ENCODE measurements at regions not wholly inside any gene's neighbourhood (a gene's known extent, or its start where the extent isn't known, plus 50 kb on each side); places are given as distances from the start of the nearest gene placed in this dataset.

GRCh38 chrX:124238268-124238667, 94.2 kb upstream of the TEX13D start:
- intact Hi-C loops (cut with DNase I): no loop called here
- Histone ChIP-seq H3K9me3 (no peaks in the 10 kb centered on the region), H3K4me3 (no peak overlapping the region), H3K36me3 (no peaks in the 10 kb centered on the region), H3K4me1 (no peaks in the 10 kb centered on the region), H3K27me3 (ENCODE audit: low read depth) (no peaks in the 10 kb centered on the region), H3K27ac (no peak overlapping the region)
- no peak for ATAC-seq
- TF ChIP-seq CTCF (IDR thresholded peaks at IDR 0.05): no peak
- no peak for DNase-seq

- no peak for DNase-seq
Observed at GRCh38 chrX:124239324-124239723, 93.1 kb upstream of the TEX13D start.

GRCh38 chrX:124239911-124240310, 92.5 kb upstream of the TEX13D start:
- no peak overlapping the region for H3K27ac ChIP-seq
- no peak for DNase-seq
- intact Hi-C loops (cut with DNase I): no loop called here
- H3K4me3 ChIP-seq: no peak overlapping the region
- H3K27me3 ChIP-seq (ENCODE audit: low read depth): no peaks in the 10 kb centered on the region
- TF ChIP-seq CTCF (IDR thresholded peaks at IDR 0.05): no peak
- ATAC-seq: no peak
- no peaks in the 10 kb centered on the region for H3K4me1 ChIP-seq
- no peaks in the 10 kb centered on the region for H3K9me3 ChIP-seq
- H3K36me3 ChIP-seq: no peaks in the 10 kb centered on the region

More at GRCh38 chrX:124239324-124239723, 93.1 kb upstream of the TEX13D start:
- H3K4me3 ChIP-seq: no peak overlapping the region
- no peaks in the 10 kb centered on the region for H3K36me3 ChIP-seq
- ATAC-seq: no peak
- no peaks in the 10 kb centered on the region for H3K27me3 ChIP-seq (ENCODE audit: low read depth)
- no peak overlapping the region for H3K27ac ChIP-seq
- H3K4me1 ChIP-seq: no peaks in the 10 kb centered on the region
- no peak for TF ChIP-seq CTCF (IDR thresholded peaks at IDR 0.05)
- intact Hi-C loops (cut with DNase I): no loop called here
- no peaks in the 10 kb centered on the region for H3K9me3 ChIP-seq

- H3K4me3 ChIP-seq: no peak overlapping the region
- H3K36me3 ChIP-seq: no peaks in the 10 kb centered on the region
- H3K9me3 ChIP-seq: no peaks in the 10 kb centered on the region
- no peak overlapping the region for H3K27ac ChIP-seq
- no peak for TF ChIP-seq CTCF (IDR thresholded peaks at IDR 0.05)
- H3K4me1 ChIP-seq: no peaks in the 10 kb centered on the region
- no peak for ATAC-seq
- DNase-seq: no peak
- no peaks in the 10 kb centered on the region for H3K27me3 ChIP-seq (ENCODE audit: low read depth)
- intact Hi-C loops (cut with DNase I): no loop called here
Observed at GRCh38 chrX:124240422-124240821, 92.0 kb upstream of the TEX13D start.

GRCh38 chrX:124242131-124242530, 90.3 kb upstream of the TEX13D start:
- Histone ChIP-seq H3K27ac (no peak overlapping the region), H3K4me3 (no peak overlapping the region), H3K36me3 (no peaks in the 10 kb centered on the region), H3K9me3 (no peaks in the 10 kb centered on the region), H3K27me3 (ENCODE audit: low read depth) (no peaks in the 10 kb centered on the region), H3K4me1 (no peaks in the 10 kb centered on the region)
- intact Hi-C loops (cut with DNase I): no loop called here
- TF ChIP-seq CTCF (IDR thresholded peaks at IDR 0.05): no peak
- ATAC-seq (no peak), DNase-seq (no peak)

- DNase-seq: no peak
- Histone ChIP-seq H3K4me1 (no peaks in the 10 kb centered on the region), H3K27me3 (ENCODE audit: low read depth) (no peaks in the 10 kb centered on the region), H3K27ac (no peak overlapping the region), H3K36me3 (no peaks in the 10 kb centered on the region), H3K4me3 (no peak overlapping the region), H3K9me3 (no peaks in the 10 kb centered on the region)
- no peak for ATAC-seq
- TF ChIP-seq CTCF (IDR thresholded peaks at IDR 0.05): no peak
- intact Hi-C loops (cut with DNase I): no loop called here
Observed at GRCh38 chrX:124249345-124249744, 83.1 kb upstream of the TEX13D start.

Measured in lower lobe of right lung (tissue), 2 donors.